AG04450 (cell line): ENCODE measurements at regions not wholly inside any gene's neighbourhood (a gene's known extent, or its start where the extent isn't known, plus 50 kb on each side); places are given as distances from the start of the nearest gene placed in this dataset.

ENCODE experiments used
- CTCF ChIA-PET: fragments of 300-600, 350-600 bp; formaldehyde crosslinking; extraction: SDS; loops from one replicate; lab custom pipeline; 2022; ENCODE audit warnings: antibody characterized with exemption, inconsistent platforms; lab: Charles Lee
- POLR2A ChIA-PET: fragments of 350-600 bp; formaldehyde crosslinking; extraction: SDS; loops from one replicate; lab custom pipeline; 2021; ENCODE audit warnings: antibody characterized with exemption, inconsistent platforms; lab: Yijun Ruan, JAX
- DNase-seq: peaks from one replicate; pipeline ENCODE4 v3.0.0-alpha.2; 2011; ENCODE audit warnings: low read depth, low spot score
- H3K27ac ChIP-seq: one replicate; pipeline ENCODE4 v1.5.1; 2012; ENCODE audit warnings: low read depth, low read length, control low read depth
- H3K27me3 ChIP-seq: one replicate; pipeline ENCODE4 v1.6.0; 2012; ENCODE audit warnings: low read length; ENCODE audit not compliant: control insufficient read depth, insufficient read depth
- H3K4me3 ChIP-seq: 2 replicates; pipeline ENCODE4 v1.5.1; 2011; ENCODE audit warnings: mild to moderate bottlenecking, low read depth, low read length, control low read depth
- H3K9me3 ChIP-seq: 2 replicates; pipeline ENCODE4 v1.5.1; 2012; ENCODE audit warnings: low read length; ENCODE audit not compliant: control insufficient read depth, insufficient read depth
- CTCF ChIP-seq: IDR thresholded peaks from 2 replicates; pipeline ENCODE4 v1.5.1; 2011; ENCODE audit warnings: low read depth, low read length, control low read depth, inconsistent platforms

DNA sequence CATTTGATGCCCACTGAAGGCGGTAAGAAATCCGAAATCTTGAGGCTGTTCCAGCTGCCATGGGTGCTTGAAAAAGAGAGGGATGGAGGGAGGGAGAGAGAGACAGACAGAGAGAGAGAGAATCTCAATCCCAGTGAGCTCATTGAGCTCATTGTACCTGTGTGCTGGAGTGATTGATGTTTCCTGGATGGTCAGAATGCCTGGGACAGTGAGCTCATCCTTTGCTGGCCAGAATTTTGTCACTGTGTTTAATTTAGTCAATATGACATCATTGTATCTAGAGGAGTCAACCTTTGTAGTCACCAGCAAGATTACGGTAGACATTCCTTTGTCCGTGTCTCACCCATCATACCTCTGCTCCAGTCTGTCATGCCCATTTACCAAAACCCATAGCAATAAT lies 625.4 kb upstream of the POM121L12 start:
- no peak overlapping the region for H3K27ac ChIP-seq
- no peak overlapping the region for H3K4me3 ChIP-seq
- H3K9me3 ChIP-seq: peaks cover 9% of the 10 kb centered on the region
- no peak for DNase-seq
- ChIA-PET CTCF (no interaction called here), POLR2A (no interaction called here)
- H3K27me3 ChIP-seq: no peaks in the 10 kb centered on the region
- TF ChIP-seq CTCF: no peak

GRCh38 chr7:52406808-52407207 lies 628.6 kb upstream of the POM121L12 start:
- no peak for DNase-seq
- no peak overlapping the region for H3K27ac ChIP-seq
- H3K9me3 ChIP-seq: peaks cover 9% of the 10 kb centered on the region
- POLR2A ChIA-PET: no interaction called here
- H3K27me3 ChIP-seq: no peaks in the 10 kb centered on the region
- TF ChIP-seq CTCF: no peak
- no peak overlapping the region for H3K4me3 ChIP-seq
- CTCF ChIA-PET: no interaction called here

DNA sequence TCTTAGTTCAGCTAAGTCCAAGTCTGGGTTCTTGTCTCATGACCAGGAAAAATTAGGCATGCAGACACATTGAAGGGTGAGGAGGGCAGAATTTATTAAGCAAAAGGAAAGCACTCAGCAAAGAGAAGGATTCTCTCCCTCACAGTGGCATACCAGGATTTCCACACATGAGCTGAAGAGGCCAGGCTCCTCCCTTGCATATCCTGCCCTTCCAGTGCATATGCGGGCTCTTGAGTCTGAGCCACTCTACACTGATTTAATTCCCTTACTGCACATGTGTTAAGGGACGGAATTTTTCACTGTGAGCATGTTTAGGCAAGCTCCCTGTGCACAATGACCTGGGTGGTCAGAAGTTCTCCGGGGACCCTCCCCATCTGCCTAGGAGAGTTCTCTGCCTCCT lies 652.7 kb upstream of the POM121L12 start:
- CTCF ChIA-PET: no interaction called here
- POLR2A ChIA-PET: no interaction called here
- peaks cover 10% of the 10 kb centered on the region; the same call in 1 of the 2 replicates for H3K9me3 ChIP-seq
- H3K4me3 ChIP-seq: no peak overlapping the region
- no peak overlapping the region for H3K27ac ChIP-seq
- no peak for TF ChIP-seq CTCF
- no peaks in the 10 kb centered on the region for H3K27me3 ChIP-seq
- no peak for DNase-seq

DNA sequence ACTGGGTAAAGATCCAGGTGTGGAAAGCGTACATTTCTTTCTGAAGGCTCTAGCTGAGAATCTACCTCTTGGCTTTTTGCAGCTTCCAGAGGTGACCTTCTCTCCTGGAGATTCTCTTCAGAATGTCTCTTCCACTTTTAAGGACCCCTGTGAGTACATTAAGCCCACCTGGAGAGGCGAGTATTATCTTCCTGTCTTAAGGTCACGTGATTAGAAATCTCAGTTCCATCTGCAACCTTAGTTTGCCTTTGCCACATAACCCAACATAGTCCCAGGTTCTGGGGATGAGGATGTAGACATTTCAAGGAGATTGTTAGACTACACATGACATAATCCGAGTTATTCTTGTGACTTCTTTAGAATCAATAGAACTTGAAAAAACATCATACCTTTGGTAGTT lies 665.5 kb upstream of the POM121L12 start:
- no peaks in the 10 kb centered on the region for H3K27me3 ChIP-seq
- H3K4me3 ChIP-seq: no peak overlapping the region
- H3K27ac ChIP-seq: no peak overlapping the region
- ChIA-PET POLR2A (no interaction called here), CTCF (no interaction called here)
- TF ChIP-seq CTCF: no peak
- no peak for DNase-seq
- H3K9me3 ChIP-seq: peaks cover 18% of the 10 kb centered on the region

DNA sequence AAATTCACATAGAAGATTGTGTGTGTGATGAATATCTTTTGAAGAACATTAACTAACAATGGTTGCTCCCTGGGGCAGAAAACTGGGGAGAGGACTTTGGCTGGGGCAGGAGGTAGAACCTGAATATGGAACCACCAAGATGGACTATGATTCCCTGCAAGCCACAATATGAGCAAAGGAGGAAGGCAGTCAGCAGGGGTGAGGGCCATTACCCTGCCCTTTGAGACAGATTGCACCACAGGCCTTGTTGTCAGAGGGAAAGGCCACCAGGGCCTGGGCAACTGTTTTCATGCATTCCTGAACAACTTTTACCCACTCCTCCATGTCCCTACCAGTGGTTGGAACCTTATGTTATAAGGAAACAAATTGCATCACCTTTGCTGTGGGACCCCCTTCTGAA lies 670.1 kb upstream of the POM121L12 start:
- TF ChIP-seq CTCF: no peak
- Histone ChIP-seq H3K9me3 (peaks cover 23% of the 10 kb centered on the region), H3K4me3 (no peak overlapping the region), H3K27ac (no peak overlapping the region), H3K27me3 (no peaks in the 10 kb centered on the region)
- DNase-seq: no peak
- CTCF ChIA-PET: no interaction called here
- POLR2A ChIA-PET: no interaction called here
